Activated CD4-positive, alpha-beta T cell treated with anti-CD3 and anti-CD28 coated beads, Interleukin-2, amount 50 U/mL, for 1 hour (primary cell): ENCODE measurements at regions not wholly inside any gene's neighbourhood (a gene's known extent, or its start where the extent isn't known, plus 50 kb on each side); places are given as distances from the start of the nearest gene placed in this dataset.
"Not testable (repeated sequence)": the region's sequence is repeated elsewhere in the genome, so short reads cannot be mapped to it uniquely, and the experiment has no call there.

Source experiments
- DNase-seq: peaks from one replicate; pipeline ENCODE4 v3.0.0-alpha.2; 2020

DNA sequence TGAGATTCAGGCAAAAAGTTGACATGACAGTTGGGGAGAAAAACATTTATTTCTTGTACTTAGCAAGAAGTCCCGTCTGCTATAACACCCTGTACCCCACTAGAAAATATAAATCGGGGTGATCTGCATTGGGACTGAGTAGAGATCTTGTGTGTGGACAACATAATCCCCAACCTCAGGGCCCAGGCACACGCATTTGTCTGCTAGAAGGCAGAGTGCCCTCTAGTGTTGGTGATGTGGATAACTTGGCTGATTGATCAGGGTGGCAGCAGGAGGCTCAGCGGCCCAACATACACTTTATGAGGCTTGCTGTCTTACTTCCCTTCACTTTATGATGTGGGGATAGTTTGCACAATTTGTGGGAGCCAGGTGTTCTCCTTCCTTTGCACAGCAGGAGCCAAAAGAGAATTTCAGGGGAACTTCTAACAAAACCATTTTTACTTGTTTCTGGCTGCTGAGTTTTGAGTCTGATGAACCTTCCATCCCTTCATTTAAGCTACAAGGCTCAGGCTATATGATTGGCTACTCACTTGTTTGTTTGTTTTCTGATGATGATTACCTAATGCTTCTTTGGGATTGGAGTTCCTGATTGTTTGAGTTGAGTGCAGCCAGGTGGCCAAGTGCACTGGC, 263.2 kb downstream of the DMAC1 start:
- no peak for DNase-seq

DNA sequence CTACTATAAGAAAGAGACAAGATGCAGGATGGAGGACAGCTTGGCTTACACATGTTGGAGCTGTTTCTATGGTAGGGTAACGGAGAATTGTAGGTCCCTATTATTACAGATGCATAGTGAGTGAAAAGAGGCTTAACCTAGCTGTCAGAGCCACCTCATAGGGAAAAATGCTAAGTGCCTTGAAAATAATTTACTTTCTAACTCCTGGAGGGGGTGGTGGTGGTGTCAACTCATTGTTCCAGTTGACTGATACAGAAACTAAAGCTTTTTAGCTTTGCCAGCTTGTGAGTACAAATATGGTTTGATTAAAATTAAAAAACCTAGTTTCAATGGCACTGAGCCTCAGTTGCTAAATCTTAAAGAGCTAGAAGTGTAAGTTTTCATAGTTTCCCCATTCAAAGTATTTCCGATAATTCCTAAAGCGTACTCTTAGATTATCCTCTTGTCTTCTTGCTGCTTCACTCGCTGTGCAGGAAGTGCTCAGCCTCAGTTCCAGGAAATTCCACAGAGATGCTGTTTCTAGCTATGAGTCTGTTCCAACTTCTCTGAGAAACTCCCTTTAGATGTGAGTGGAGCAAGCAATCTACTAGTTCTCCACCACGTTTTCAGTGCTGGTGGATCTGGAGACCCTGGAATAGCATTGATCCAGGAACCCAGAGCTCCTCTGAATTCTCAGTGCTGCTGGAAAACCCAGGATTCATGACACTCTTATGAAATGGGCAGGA, 265.2 kb downstream of the DMAC1 start:
- DNase-seq = no peak

DNA sequence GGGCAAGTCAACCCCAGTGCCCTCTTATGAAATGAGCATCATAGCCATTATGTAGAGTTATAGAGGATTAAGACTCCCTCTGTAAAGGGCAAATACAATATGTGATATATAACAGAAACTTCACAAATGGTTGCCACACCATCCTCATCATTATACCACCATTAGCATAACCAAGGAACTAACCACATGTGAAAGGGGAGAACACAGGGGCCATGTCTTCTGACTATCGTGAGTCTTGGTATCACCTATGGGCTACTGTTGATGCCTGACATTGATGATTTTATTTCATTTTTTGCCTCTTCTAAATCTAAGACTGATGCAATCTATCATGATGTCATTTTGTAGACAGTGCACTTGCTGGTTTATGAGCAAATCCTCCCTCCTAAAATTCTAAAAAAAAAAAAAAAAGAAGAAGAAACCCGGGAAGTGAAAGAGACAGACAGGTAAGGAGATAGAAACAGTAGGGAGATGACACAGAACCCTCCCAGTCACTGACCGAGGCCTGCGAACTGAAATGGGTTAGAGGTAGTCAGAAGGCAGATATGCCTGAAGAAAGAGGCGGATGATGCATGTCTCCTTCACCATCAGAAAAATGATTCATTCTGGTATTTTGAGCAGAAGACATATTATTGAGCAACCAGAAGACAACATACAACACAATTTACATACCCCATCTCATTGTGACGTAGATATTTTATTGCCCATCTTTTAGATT, 266.0 kb downstream of the DMAC1 start:
- no peak for DNase-seq

DNA sequence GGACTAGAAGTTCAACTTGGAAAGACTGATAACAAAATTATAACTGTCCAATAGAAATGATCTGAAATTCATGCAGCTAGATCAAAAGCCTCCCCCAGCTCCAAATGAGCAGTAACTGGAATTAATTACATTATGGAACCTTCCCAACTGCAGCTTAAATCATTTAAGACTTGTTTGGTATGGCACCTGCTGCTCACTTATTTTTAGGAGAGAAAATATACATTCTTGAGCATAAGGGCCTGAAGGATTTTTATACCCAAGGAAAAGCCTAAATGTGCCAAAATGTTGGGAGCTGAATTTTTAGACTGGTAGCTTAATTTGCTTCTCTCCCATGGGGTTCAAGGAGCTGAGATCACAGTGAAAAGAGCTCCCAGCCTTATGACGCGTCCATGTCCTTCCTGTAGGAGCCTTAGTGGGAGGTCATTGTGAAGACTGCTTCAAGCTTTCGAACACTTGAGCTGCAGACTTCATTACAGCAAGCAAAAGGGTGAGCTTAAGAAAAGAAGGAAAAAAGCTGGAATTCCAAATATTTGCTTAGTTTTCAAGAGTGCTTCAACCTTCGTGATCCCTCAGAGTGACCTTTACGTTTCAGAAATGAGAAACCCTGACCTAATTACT, 276.0 kb downstream of the DMAC1 start:
- DNase-seq = no peak

DNA sequence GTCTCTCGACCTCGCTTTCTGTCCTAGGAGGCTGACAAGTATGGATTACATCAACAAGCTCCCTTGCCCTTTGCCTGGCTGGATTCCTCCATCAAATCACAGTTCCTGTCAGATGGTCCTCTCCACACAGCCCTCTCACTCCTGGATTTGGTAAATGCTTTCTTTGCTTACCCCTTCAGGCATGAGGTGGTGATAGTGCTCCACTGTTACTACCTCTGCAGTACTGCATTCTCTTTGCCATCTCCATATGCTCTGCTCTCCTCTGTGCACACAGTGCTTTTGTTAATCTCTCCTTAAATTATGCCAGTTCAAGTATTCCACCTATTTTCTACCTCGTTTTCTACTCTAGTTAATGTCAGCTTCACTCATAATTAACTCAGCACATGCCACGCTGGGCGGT, 279.2 kb downstream of the DMAC1 start:
- no peak for DNase-seq

DNA sequence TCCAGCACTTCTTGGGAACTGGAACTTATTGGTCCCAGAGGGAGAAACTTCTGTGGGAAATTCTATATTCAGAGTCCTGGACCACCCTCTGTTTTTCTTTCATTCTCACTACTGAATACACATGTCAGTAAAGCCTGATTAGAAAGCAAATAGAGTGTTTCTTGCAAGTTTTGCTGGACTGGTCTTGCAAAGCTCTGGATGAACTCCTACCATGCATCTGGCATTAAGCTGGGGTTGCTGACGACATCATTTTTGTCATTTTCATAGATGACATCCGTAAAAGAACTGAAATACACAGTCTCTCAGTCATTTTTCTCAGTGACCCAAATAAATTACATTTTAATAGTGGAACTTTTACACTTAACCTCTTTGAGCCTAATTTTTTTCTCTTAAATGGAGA, 283.2 kb downstream of the DMAC1 start:
- DNase-seq = no peak

DNA sequence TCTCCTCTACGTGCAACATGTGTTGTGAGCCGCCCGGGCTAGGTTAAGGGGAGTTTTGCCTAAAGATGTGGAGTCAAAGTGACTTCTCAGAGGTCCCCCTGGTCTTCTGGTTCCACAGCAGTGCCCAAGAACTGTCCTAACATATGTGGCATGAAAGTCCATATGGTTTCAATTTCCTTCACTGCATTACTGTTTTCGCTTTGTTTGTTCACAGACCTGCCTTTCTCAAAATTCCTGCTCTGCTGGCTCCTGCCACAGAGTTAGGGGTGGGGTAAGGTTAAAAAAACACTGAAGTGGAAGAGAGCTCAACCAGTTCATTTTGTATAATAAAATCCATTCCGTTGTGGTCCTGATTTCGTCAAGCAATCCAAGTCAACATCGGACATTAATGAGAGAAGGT, 289.4 kb downstream of the DMAC1 start:
- no peak for DNase-seq

GRCh38 chr9:7509576-7510145, 289.9 kb downstream of the DMAC1 start:
- no peak for DNase-seq

DNA sequence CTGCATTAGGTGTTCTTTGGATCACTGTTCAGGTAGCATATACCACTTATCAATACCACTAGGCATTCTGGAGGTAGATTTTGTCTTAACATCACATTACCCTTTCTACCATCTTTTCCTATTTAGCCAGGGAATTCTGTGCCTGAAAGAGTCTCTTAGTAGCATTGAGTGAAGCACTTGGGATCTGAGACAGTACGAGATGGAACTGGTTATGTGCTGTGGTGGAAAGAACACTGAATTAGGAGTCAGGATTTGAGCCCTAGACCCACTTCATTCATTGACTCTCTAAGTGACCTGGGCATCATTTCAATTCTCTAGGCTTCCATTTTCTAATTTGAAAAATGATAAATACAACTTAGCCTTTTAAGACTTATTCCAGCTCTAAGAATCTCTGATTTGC, 291.1 kb downstream of the DMAC1 start:
- no peak for DNase-seq

DNA sequence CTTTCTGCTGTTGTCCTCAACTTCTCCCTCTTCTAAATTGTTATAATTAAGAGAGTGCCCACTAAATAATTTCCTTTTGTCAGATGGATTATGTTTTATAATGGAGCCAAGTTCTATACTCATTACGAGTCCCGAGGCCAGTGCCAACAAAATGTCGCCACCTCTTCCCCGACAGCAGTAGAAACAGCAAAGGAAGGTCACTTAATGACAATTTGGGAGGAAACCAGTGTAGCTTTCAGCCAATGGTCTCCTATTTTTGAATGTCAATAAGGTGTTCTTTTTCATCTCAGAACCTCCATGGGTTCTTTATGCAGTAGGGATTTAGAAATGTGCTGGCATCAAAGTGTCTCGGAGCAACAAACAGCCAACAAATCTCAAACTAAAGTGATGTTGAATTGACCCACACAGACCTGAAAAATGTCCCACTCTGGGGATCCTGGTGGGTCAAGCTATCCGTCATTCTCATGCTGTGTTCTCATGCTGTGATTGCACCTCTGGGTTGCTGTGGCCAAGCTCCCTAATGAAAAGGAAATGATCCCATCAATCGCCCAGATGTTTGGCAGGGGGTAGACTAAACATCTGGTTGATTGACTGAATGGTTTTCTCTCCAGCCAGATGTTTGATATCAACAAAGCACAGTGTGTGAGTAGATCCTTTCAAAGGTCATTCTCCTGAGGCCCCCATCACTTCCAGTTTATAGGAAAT, 291.9 kb downstream of the DMAC1 start:
- no peak for DNase-seq

DNA sequence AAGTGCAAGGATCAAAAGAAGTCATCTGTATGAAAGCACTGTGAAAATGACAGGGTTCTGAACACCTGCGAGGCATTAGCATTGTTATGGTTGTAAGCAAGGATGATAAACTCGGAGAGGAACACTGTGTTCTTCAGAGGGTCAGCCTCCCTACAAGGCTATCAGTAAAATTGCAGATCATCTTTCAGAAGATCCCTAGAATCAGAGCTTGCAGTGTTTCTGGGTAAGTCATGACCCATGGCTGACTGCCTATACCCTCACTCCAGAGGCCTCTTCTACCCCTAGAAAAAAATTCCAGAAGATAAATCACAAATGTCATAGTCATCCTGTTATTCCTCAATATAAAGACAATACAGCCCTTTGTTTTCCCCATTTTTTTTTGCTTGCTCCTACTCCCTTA, 292.6 kb downstream of the DMAC1 start:
- no peak for DNase-seq

DNA sequence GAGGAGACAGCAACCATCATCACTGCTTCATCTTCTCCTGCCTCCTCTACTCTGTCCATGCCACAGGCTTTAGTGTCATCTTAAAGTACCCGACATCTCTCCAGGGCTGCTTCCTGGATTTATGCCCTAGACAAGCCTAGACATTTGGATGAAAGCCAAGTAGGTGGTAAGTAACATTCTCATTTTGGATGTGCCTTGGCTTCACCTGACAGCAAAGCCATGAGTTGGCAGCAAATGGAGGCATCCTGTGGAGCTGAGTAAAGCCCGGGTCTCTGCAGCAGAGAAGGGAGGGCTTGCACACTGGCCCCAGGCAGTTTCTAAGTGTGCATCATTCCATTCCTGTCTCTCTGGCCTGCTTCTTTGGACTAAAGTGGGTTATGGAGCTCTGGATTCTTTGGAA, 299.1 kb downstream of the DMAC1 start:
- no peak for DNase-seq

- DNase-seq = no peak
Observed at GRCh38 chr9:7491641-7492040, 307.9 kb downstream of the DMAC1 start.

DNA sequence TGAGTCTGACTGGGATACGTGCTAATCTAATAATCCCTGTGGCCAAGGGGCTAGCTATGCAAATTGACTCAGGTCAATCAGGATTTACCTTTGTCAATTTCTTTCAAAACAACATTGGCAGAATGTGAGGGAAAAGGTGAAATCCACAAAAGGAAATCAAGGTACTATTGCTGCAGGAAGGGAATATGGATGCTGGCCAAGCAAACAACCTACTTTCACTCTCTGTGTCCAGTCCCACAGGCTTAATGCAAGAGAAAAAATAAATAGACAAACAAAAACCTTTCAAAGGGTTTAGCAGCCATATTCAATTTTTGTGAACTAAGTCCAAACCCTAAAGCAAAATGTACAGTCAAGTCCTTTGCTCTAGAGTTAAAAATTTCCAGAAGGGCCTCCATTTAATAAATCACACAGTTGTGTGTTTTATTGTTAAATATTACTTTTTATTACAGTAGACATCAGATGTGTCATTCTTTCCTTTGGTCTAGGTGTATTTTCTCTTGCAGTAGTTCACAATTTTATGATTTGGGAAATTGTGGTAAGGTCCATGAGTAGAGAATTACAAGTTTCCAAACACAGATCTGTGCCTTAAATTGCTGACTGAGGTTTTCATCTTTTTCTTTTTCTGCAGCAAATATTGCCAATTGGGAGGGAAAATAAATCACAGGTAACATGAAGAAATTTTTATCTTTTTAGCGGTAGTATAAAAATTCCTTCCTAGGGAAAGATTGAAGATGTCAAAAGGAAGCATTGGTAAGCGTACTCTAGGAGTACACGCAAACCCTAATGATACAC, 309.1 kb downstream of the DMAC1 start:
- DNase-seq = no peak

GRCh38 chr9:7489036-7489435, 310.5 kb downstream of the DMAC1 start:
- DNase-seq = no peak

GRCh38 chr9:7484014-7484413, 315.6 kb downstream of the DMAC1 start:
- not testable (repeated sequence) for DNase-seq

DNA sequence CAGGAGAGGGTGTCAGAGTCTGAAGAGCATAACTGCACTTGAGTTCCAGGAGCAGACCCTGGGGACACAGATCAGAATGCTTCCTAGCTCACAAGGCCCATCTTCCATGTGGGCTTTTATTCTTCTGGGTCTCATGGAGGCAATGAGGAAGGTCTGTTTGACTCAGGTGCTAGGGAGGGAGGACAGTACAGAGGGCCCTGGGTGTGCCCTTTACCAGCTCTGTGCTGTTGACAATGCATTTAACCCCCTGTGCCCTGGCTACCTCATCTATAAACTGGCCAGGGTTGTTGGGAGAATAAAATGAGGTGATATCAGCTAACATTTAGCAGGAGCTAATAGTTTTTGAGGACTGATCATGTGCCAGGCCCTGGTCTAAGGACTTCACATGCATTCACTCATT, 318.0 kb downstream of the DMAC1 start:
- DNase-seq = no peak

- no peak for DNase-seq
Observed at GRCh38 chr9:7479300-7479699, 320.3 kb downstream of the DMAC1 start.

GRCh38 chr9:7478646-7479045, 320.9 kb downstream of the DMAC1 start:
- no peak for DNase-seq

GRCh38 chr9:7467186-7467585, 332.4 kb downstream of the DMAC1 start:
- no peak for DNase-seq

- no peak for DNase-seq
Observed at GRCh38 chr9:7461791-7462190, 337.8 kb downstream of the DMAC1 start.
